ENCODE measurements at regions not wholly inside any gene's neighbourhood (a gene's known extent, or its start where the extent isn't known, plus 50 kb on each side); places are given as distances from the start of the nearest gene placed in this dataset.
A peak's percentile ranks its signal among the peaks of the same experiment; 100 is the strongest.
"Not testable (repeated sequence)": the region's sequence is repeated elsewhere in the genome, so short reads cannot be mapped to it uniquely, and the experiment has no call there.

DNA sequence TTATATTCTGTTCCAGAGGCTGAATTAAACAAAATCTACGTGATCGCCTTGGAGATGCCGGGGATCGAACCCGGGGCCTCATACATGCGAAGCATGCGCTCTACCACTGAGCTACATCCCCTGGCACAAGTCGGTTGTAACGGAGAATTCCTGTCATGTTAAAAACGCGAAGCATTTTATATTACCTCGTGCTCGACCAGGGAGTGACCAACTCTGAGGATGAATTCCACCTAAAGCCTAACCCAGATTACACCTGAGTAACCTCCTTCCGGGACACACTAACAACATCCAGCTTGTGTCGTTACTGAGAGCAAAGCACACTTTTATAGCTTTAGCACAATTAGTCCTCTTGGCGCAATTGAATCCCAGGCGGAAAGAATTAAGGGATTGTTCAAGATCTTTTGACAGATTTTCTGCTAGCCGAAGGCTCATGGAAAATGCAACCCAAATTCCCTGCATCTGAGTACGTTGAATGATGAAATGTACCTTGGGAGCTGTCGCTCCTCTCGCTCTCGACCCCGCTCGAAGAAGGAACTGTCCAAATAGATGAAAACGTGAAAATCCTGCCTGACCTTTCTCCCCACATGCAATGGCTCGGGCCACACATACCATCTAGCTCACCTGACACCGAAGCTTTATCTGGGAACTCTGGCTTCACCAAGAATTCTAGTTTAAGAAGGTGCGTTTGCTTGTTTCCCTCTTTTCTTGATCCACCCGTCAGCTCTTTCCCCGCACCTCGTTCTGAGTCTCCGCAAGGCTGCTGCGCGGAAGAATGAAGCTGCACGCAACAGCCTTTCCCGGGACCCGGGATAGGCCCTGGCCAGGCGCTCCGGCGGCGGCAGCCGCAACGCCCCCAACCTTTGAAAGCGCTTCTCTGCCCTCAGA, 148.3 kb downstream of the GPX5 start:
- H3K9me3 ChIP-seq = no peaks in the 10 kb centered on the region
- no peaks in the 10 kb centered on the region for H3K36me3 ChIP-seq
- H3K27ac ChIP-seq = no peak overlapping the region
- peak in 1 of 2 donors; percentile 79 for DNase-seq
- peaks cover 0 to 12% (median 8%) of the 10 kb centered on the region in 4 donors for H3K4me1 ChIP-seq
- H3K27me3 ChIP-seq = peaks cover 0 to 85% (median 31%) of the 10 kb centered on the region in 3 donors
- peak overlapping the region in 1 of 4 donors; percentile 1 for H3K4me3 ChIP-seq
- TF ChIP-seq EP300 (IDR thresholded peaks at IDR 0.05) (no peak), POLR2A (IDR thresholded peaks at IDR 0.05) (no peak), CTCF (IDR thresholded peaks at IDR 0.05) (no peak), POLR2AphosphoS5 (IDR thresholded peaks at IDR 0.05) (no peak)
- WGBS, 5 donors = 2 to 5% (median 4%) methylated on average over 44 of the region's 44 CpGs
- intact Hi-C loops (cut with DNase I; ENCODE audit: low total_unique reads) = no loop called here

- TF ChIP-seq POLR2A (IDR thresholded peaks at IDR 0.05) (no peak), CTCF (IDR thresholded peaks at IDR 0.05) (no peak), EP300 (IDR thresholded peaks at IDR 0.05) (no peak), POLR2AphosphoS5 (IDR thresholded peaks at IDR 0.05) (no peak)
- intact Hi-C loops (cut with DNase I; ENCODE audit: low total_unique reads) = no loop called here
- 83 to 96% (median 88%) methylated on average over 1 of the region's 1 CpG for WGBS, 5 donors
- Histone ChIP-seq H3K4me1 (peaks cover 0 to 12% (median 8%) of the 10 kb centered on the region in 4 donors), H3K27me3 (peaks cover 0 to 90% (median 30%) of the 10 kb centered on the region in 3 donors), H3K9me3 (no peaks in the 10 kb centered on the region), H3K27ac (no peak overlapping the region), H3K4me3 (no peak overlapping the region), H3K36me3 (no peaks in the 10 kb centered on the region)
- no peak for DNase-seq
Measured at GRCh38 chr6:28675600-28675999, 149.9 kb downstream of the GPX5 start.

DNA sequence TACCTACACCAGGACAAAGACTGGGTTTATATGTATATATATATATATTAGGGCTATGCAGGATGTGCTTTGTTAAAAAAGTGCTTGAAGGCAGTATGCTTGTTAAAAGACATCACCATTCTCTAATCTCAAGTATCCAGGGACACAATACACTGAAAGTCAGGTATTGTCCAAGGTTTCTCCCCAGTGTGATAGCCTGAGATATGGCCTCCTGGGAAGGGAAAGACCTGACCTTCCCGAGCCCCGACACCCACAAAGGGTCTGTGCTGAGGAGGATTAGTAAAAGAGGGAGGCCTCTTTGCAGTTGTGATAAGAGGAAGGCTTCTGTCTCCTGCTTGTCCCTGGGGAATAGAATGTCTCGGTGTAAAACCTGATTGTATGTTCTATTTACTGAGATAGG, 156.9 kb downstream of the GPX5 start:
- H3K9me3 ChIP-seq = no peaks in the 10 kb centered on the region
- H3K27ac ChIP-seq = no peak overlapping the region
- no peak overlapping the region for H3K4me3 ChIP-seq
- WGBS, 5 donors = 17 to 27% (median 22%) methylated on average over 3 of the region's 3 CpGs
- intact Hi-C loops (cut with DNase I; ENCODE audit: low total_unique reads) = no loop called here
- DNase-seq = no peak
- H3K36me3 ChIP-seq = no peaks in the 10 kb centered on the region
- peaks cover 0 to 14% (median 3%) of the 10 kb centered on the region in 4 donors for H3K4me1 ChIP-seq
- no peak for TF ChIP-seq POLR2AphosphoS5 (IDR thresholded peaks at IDR 0.05)
- TF ChIP-seq EP300 (IDR thresholded peaks at IDR 0.05) = no peak
- no peak for TF ChIP-seq CTCF (IDR thresholded peaks at IDR 0.05)
- no peak for TF ChIP-seq POLR2A (IDR thresholded peaks at IDR 0.05)
- peaks cover 0 to 81% (median 31%) of the 10 kb centered on the region in 3 donors for H3K27me3 ChIP-seq

DNA sequence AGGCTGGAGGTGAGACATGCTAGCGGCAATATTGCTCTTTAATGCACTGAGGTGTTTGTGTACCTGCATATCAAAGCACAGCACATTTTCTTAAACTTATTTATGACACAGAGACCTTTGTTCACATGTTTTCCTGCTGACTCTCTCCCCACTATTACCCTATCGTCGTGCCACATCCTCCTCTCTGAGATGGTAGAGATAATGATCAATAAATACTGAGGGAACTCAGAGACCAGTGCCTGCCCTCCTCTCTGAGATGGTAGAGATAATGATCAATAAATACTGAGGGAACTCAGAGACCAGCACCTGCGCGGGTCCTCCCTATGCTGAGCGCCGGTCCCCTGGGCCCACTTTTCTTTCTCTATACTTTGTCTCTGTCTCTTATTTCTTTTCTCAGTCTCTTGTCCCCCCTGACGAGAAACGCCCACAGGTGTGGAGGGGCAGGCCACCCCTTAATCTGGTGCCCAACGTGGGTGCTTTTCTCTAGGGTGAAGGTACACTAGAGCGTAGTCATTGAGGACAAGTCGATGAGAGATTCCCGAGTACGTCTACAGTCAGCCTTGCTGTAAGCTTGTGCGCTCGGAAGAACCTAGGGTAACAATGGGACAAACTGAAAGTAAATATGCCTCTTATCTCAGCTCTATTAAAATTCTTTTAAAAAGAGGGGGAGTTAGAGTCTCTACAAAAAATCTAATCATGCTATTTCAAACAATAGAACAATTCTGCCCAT, 157.4 kb downstream of the GPX5 start:
- H3K27ac ChIP-seq; H3K9me3 ChIP-seq; H3K4me3 ChIP-seq; H3K36me3 ChIP-seq; DNase-seq; intact Hi-C loops (cut with DNase I; ENCODE audit: low total_unique reads): not testable (repeated sequence)
- Histone ChIP-seq H3K4me1 (peaks cover 0 to 14% (median 3%) of the 10 kb centered on the region in 4 donors), H3K27me3 (peaks cover 0 to 81% (median 28%) of the 10 kb centered on the region in 3 donors)
- WGBS, 5 donors = 26 to 48% (median 40%) methylated on average over 16 of the region's 16 CpGs

All from stomach (tissue), 8 donors.